ENCODE measurements at regions not wholly inside any gene's neighbourhood (a gene's known extent, or its start where the extent isn't known, plus 50 kb on each side); places are given as distances from the start of the nearest gene placed in this dataset.
A peak's percentile ranks its signal among the peaks of the same experiment; 100 is the strongest.

DNA sequence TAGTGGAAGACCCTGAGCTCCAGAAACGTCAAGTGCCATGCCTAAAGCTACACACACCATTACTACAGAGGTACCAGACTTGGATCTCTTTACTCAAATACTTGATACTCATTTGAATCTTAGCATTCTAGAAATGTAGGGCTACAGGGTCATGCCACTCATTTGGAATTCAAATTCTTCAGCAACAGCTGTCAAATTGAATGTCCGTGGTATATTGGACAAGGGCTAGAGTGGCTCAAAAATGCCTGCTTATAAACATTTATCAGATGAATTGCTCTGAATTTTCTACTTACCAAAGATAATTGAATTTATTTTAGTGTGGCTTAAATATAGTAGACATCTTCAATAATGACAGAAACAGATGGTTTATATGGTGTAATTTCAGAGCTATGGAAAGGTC is 669.7 kb downstream of the SLC4A3 start:
- no peaks in the 10 kb centered on the region for H3K36me3 ChIP-seq (ENCODE audit: insufficient read depth, low read length)
- no peak for TF ChIP-seq EP300 (conservative IDR thresholded peaks at IDR 0.05; ENCODE audit: poor library complexity, severe bottlenecking)
- TF ChIP-seq POLR2AphosphoS5 (IDR thresholded peaks at IDR 0.05), result no peak
- TF ChIP-seq EZH2 (IDR thresholded peaks at IDR 0.05; ENCODE audit: borderline replicate concordance, insufficient read depth, low read length, poor library complexity, severe bottlenecking), result no peak
- TF ChIP-seq RAD21 (conservative IDR thresholded peaks at IDR 0.05), result no peak
- TF ChIP-seq TAF1 (IDR thresholded peaks at IDR 0.05; ENCODE audit: low read depth), result no peak
- TF ChIP-seq CTCF (IDR thresholded peaks at IDR 0.05; ENCODE audit: poor library complexity, severe bottlenecking), result no peak
- no peak for TF ChIP-seq SMC3 (conservative IDR thresholded peaks at IDR 0.05; ENCODE audit: poor library complexity)
- TF ChIP-seq REST (IDR thresholded peaks at IDR 0.05; ENCODE audit: borderline replicate concordance), result no peak
- no peak overlapping the region for H3K27ac ChIP-seq (ENCODE audit: low read length)
- no peak overlapping the region for H2AFZ ChIP-seq (ENCODE audit: low read depth, low read length)
- H3K27me3 ChIP-seq (ENCODE audit: insufficient read depth, low read depth, low read length), result no peaks in the 10 kb centered on the region
- H3K79me2 ChIP-seq (replicated peaks; ENCODE audit: insufficient read depth, low read length), result no peaks in the 10 kb centered on the region
- H3K9ac ChIP-seq (ENCODE audit: low read length), result no peak overlapping the region
- H3K9me3 ChIP-seq (ENCODE audit: low read length), result no peaks in the 10 kb centered on the region
- H3F3A ChIP-seq (ENCODE audit: insufficient read depth, low read length, poor library complexity, severe bottlenecking), result peaks cover 5% of the 10 kb centered on the region
- H3K4me3 ChIP-seq (ENCODE audit: low read length), result peak overlapping the region; percentile 36
- H3K9me2 ChIP-seq (ENCODE audit: insufficient read depth, low read length), result no peaks in the 10 kb centered on the region
- H3K4me2 ChIP-seq (ENCODE audit: low read length), result peak overlapping the region; percentile 21
- H4K20me1 ChIP-seq (ENCODE audit: insufficient read depth), result no peaks in the 10 kb centered on the region

DNA sequence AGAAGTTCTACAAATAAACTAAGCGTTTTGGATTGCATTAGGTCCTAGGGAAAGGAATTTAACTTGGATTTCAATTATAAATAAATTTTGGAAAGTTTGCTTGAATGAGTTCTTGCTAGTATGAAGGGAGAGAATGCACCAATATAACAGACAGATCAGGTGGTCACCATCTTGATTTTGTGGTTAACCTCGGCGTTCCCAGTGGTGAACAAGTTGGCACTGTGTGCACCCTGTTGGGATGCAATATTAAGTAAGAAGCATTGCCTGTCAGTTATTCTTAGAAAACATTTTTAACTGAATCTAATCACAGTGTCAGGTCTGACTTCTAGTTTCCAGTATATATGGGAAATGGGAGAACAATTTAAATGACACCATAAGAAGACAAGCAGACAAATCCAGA is 673.4 kb downstream of the SLC4A3 start:
- H3K9me2 ChIP-seq (ENCODE audit: insufficient read depth, low read length), result no peaks in the 10 kb centered on the region
- no peak overlapping the region for H3K4me3 ChIP-seq (ENCODE audit: low read length)
- H3K27me3 ChIP-seq (ENCODE audit: insufficient read depth, low read depth, low read length), result no peaks in the 10 kb centered on the region
- H3K27ac ChIP-seq (ENCODE audit: low read length), result no peak overlapping the region
- H2AFZ ChIP-seq (ENCODE audit: low read depth, low read length), result no peak overlapping the region
- H3K4me2 ChIP-seq (ENCODE audit: low read length), result no peak overlapping the region
- H3K36me3 ChIP-seq (ENCODE audit: insufficient read depth, low read length), result no peaks in the 10 kb centered on the region
- no peak overlapping the region for H3K9ac ChIP-seq (ENCODE audit: low read length)
- TF ChIP-seq CTCF (IDR thresholded peaks at IDR 0.05; ENCODE audit: poor library complexity, severe bottlenecking) (no peak), RAD21 (conservative IDR thresholded peaks at IDR 0.05) (no peak), SMC3 (conservative IDR thresholded peaks at IDR 0.05; ENCODE audit: poor library complexity) (no peak), REST (IDR thresholded peaks at IDR 0.05; ENCODE audit: borderline replicate concordance) (no peak), MXI1 (conservative IDR thresholded peaks at IDR 0.05; ENCODE audit: poor library complexity, severe bottlenecking) (no peak), TAF1 (IDR thresholded peaks at IDR 0.05; ENCODE audit: low read depth) (no peak), EZH2 (IDR thresholded peaks at IDR 0.05; ENCODE audit: borderline replicate concordance, insufficient read depth, low read length, poor library complexity, severe bottlenecking) (no peak), EP300 (conservative IDR thresholded peaks at IDR 0.05; ENCODE audit: poor library complexity, severe bottlenecking) (no peak), POLR2AphosphoS5 (IDR thresholded peaks at IDR 0.05) (no peak)
- H3K79me2 ChIP-seq (replicated peaks; ENCODE audit: insufficient read depth, low read length), result no peaks in the 10 kb centered on the region
- no peaks in the 10 kb centered on the region for H3K9me3 ChIP-seq (ENCODE audit: low read length)
- peaks cover 5% of the 10 kb centered on the region for H3F3A ChIP-seq (ENCODE audit: insufficient read depth, low read length, poor library complexity, severe bottlenecking)
- no peaks in the 10 kb centered on the region for H4K20me1 ChIP-seq (ENCODE audit: insufficient read depth)
